ENCODE measurements at regions not wholly inside any gene's neighbourhood (a gene's known extent, or its start where the extent isn't known, plus 50 kb on each side); places are given as distances from the start of the nearest gene placed in this dataset.

DNA sequence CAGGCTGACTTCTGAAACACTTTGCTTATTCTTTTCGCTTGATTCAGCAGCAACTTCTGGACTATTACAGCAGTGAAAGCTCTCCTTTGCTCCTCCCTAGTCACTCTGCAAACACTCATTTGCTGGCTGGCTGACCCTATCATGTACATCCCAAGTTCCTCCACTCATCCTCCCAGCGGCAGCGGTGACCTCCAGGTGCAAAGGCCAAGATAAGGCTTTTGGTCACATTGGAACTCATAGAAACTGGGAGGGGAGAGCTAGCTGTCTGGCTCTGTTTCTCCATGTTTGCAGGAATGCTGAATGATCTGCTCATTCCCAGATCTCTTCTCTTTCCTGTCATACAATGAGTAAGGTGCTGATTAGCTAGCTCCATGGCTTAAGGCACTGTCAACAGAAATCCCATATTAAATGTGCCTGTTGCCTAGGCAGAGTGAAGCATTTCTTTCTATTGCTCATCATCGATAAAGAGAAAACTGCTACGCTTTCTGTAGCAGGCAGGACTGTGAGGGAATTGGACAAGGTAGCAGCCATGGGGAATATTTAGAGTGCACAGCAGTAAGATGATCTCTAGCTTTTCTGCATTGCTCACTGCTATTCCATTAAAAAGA lies 250.5 kb upstream of the PDE4D start:
- TF ChIP-seq, protein P1, sequence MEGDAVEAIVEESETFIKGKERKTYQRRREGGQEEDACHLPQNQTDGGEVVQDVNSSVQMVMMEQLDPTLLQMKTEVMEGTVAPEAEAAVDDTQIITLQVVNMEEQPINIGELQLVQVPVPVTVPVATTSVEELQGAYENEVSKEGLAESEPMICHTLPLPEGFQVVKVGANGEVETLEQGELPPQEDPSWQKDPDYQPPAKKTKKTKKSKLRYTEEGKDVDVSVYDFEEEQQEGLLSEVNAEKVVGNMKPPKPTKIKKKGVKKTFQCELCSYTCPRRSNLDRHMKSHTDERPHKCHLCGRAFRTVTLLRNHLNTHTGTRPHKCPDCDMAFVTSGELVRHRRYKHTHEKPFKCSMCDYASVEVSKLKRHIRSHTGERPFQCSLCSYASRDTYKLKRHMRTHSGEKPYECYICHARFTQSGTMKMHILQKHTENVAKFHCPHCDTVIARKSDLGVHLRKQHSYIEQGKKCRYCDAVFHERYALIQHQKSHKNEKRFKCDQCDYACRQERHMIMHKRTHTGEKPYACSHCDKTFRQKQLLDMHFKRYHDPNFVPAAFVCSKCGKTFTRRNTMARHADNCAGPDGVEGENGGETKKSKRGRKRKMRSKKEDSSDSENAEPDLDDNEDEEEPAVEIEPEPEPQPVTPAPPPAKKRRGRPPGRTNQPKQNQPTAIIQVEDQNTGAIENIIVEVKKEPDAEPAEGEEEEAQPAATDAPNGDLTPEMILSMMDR (IDR thresholded peaks at IDR 0.05) = no peak
- TF ChIP-seq POLR2A (IDR thresholded peaks at IDR 0.05) = no peak
